ENCODE measurements at regions not wholly inside any gene's neighbourhood (a gene's known extent, or its start where the extent isn't known, plus 50 kb on each side); places are given as distances from the start of the nearest gene placed in this dataset.

GRCh38 chr6:29887819-29888776, 54.2 kb upstream of the HLA-A start:
- POLR2A ChIA-PET: interaction anchor here (1.5 kb wide), 1 partner anchor 20 kb away, joined by 4 read pairs; no protein-coding TSS in a partner anchor
- TF ChIP-seq ZNF34 (CRISPR knock-in tag; IDR thresholded peaks at IDR 0.05; ENCODE audit: borderline replicate concordance) (no peak), NR0B2 (CRISPR knock-in tag; IDR thresholded peaks at IDR 0.05) (no peak), MYPOP (CRISPR knock-in tag; IDR thresholded peaks at IDR 0.05) (no peak), BCL3 (CRISPR knock-in tag; IDR thresholded peaks at IDR 0.05) (no peak), ZNF619 (CRISPR knock-in tag; IDR thresholded peaks at IDR 0.05) (no peak), ZNF75D (CRISPR knock-in tag; IDR thresholded peaks at IDR 0.05; ENCODE audit: borderline replicate concordance) (no peak), RBFOX2 (IDR thresholded peaks at IDR 0.05; ENCODE audit: low read depth, low read length) (peak; percentile 42; the same call in 1 of the 2 replicates), SALL1 (CRISPR knock-in tag; IDR thresholded peaks at IDR 0.05) (0 out of 2 replicates have a peak, but pooled peaks have one; percentile 2), ZSCAN22 (CRISPR knock-in tag; IDR thresholded peaks at IDR 0.05) (no peak), HNRNPLL (IDR thresholded peaks at IDR 0.05; ENCODE audit: low read depth, low read length, poor library complexity, severe bottlenecking) (peak; percentile 0), E2F1 (CRISPR knock-in tag; IDR thresholded peaks at IDR 0.05) (no peak), SAFB2 (CRISPR knock-in tag; IDR thresholded peaks at IDR 0.05; ENCODE audit: borderline replicate concordance, low read depth) (no peak), RAD51 (IDR thresholded peaks at IDR 0.05; ENCODE audit: borderline replicate concordance) (no peak), GMEB1 (CRISPR knock-in tag; IDR thresholded peaks at IDR 0.05; ENCODE audit: borderline replicate concordance) (no peak), ATF3 (CRISPR knock-in tag; IDR thresholded peaks at IDR 0.05) (no peak), STAT5B (CRISPR knock-in tag; IDR thresholded peaks at IDR 0.05) (no peak)

More at GRCh38 chr6:29887819-29888776, 54.2 kb upstream of the HLA-A start:
- Histone ChIP-seq H3K79me2 (ENCODE audit: insufficient read depth, low read length) (peaks cover 2% of the 10 kb centered on the region), H3K9ac (ENCODE audit: insufficient read depth, low read depth, low read length) (peak overlapping the region; percentile 59; the same call in 1 of the 2 replicates), H3K4me2 (ENCODE audit: low read depth, low read length) (peak overlapping the region; percentile 89), H3K27ac (ENCODE audit: extremely low read length, insufficient read depth, low read length) (no peak overlapping the region), H4K20me1 (ENCODE audit: insufficient read depth, low read length) (no peaks in the 10 kb centered on the region), H3K36me3 (replicated peaks in 1 of 2; ENCODE audit: control insufficient read depth in 1 of 2, insufficient read depth in 2 of 2, low read length in 2 of 2) (no peaks in the 10 kb centered on the region), H2AFZ (ENCODE audit: low read length) (peak overlapping the region; percentile 12), H3K9me3 (ENCODE audit: low read length) (no peaks in the 10 kb centered on the region), H3K4me1 (ENCODE audit: insufficient read depth, low read length) (peaks cover 11% of the 10 kb centered on the region), H3K4me3 (replicated peaks in 1 of 3; ENCODE audit: insufficient read depth in 1 of 3, low read depth in 2 of 3, low read length in 3 of 3) (peak overlapping the region; percentile 62 to 75 (median 65); a peak in 5 of 6 replicates), H3K27me3 (ENCODE audit: control insufficient read depth in 1 of 2, insufficient read depth in 2 of 2, low read length in 2 of 2) (no peaks in the 10 kb centered on the region)
- intact Hi-C loops (cut with micrococcal nuclease; ENCODE audit: unreplicated experiment): loop anchor here (5.0 kb wide), 1 partner anchor 1026 kb away; no protein-coding TSS in a partner anchor
- no TSS peak for BruUV-seq (replicated peaks)
- peak; percentile 31 for ATAC-seq
- no peak for DNase-seq (ENCODE audit: low spot score)
- FAIRE-seq: no peak
- CTCF ChIA-PET (ENCODE audit: low intra/inter-chr PET ratio, low total read pairs): no interaction called here
- in situ Hi-C loops (cut with HindIII; ENCODE audit: extremely low pct_ligation_motif_present, low pct_unique_long_range_greater_than_20kb): loop anchor here (5.0 to 25.0 kb wide), 2 partner anchors 54 to 1474 kb away; partner anchors contain the start of genes HLA-A and HLA-B
- 80% methylated on average over 79 of the region's 101 CpGs for WGBS (ENCODE audit: low lambda C conversion rate)

Data from HepG2 (cell line).